Activated T-cell treated with anti-CD3 and anti-CD28 coated beads, Interleukin-2, amount 50 U/mL, for 48 hours (primary cell): ENCODE measurements at regions not wholly inside any gene's neighbourhood (a gene's known extent, or its start where the extent isn't known, plus 50 kb on each side); places are given as distances from the start of the nearest gene placed in this dataset.
"Not testable (repeated sequence)": the region's sequence is repeated elsewhere in the genome, so short reads cannot be mapped to it uniquely, and the experiment has no call there.

ENCODE experiments used
- DNase-seq, 2 experiments: peaks; one replicate each; pipeline ENCODE4 v3.0.0-alpha.2; 2020

- not testable (repeated sequence) for DNase-seq
These were observed 66.2 kb downstream of the SYT15 start for GRCh38 chr10:46645110-46645509.

- DNase-seq, result not testable (repeated sequence)
These were observed 67.2 kb downstream of the SYT15 start for GRCh38 chr10:46646132-46646531.

- DNase-seq, result not testable (repeated sequence)
These were observed 72.0 kb downstream of the SYT15 start for GRCh38 chr10:46650967-46651366.

GRCh38 chr10:46657437-46657836 lies 78.5 kb downstream of the SYT15 start:
- DNase-seq, result not testable (repeated sequence)

- DNase-seq, result not testable (repeated sequence)
These were observed 81.3 kb downstream of the SYT15 start for GRCh38 chr10:46660027-46660834.

- DNase-seq, result not testable (repeated sequence)
These were observed 81.9 kb downstream of the SYT15 start for GRCh38 chr10:46660835-46661164.

GRCh38 chr10:46665536-46665935 lies 86.6 kb downstream of the SYT15 start:
- DNase-seq, result not testable (repeated sequence)

- DNase-seq, result not testable (repeated sequence)
These were observed 89.5 kb downstream of the SYT15 start for GRCh38 chr10:46668357-46668997.

GRCh38 chr10:46677836-46678435 lies 99.0 kb downstream of the SYT15 start:
- not testable (repeated sequence) for DNase-seq

GRCh38 chr10:46691397-46691796 lies 112.5 kb downstream of the SYT15 start:
- DNase-seq, result not testable (repeated sequence)

GRCh38 chr10:46693218-46693617 lies 114.3 kb downstream of the SYT15 start:
- not testable (repeated sequence) for DNase-seq

- not testable (repeated sequence) for DNase-seq
These were observed 138.3 kb downstream of the SYT15 start for GRCh38 chr10:46717264-46717663.

GRCh38 chr10:46718014-46718413 lies 139.1 kb downstream of the SYT15 start:
- DNase-seq, result not testable (repeated sequence)

- not testable (repeated sequence) for DNase-seq
These were observed 141.5 kb downstream of the SYT15 start for GRCh38 chr10:46720386-46720785.

GRCh38 chr10:46720811-46721518 lies 142.0 kb downstream of the SYT15 start:
- not testable (repeated sequence) for DNase-seq

- DNase-seq, result not testable (repeated sequence)
These were observed 145.3 kb downstream of the SYT15 start for GRCh38 chr10:46724258-46724657.

GRCh38 chr10:46728359-46728758 lies 149.4 kb downstream of the SYT15 start:
- DNase-seq, result not testable (repeated sequence)

GRCh38 chr10:46730729-46731128 lies 151.8 kb downstream of the SYT15 start:
- not testable (repeated sequence) for DNase-seq

GRCh38 chr10:46733635-46734261 lies 154.8 kb downstream of the SYT15 start:
- not testable (repeated sequence) for DNase-seq

GRCh38 chr10:46734262-46734642 lies 155.3 kb downstream of the SYT15 start:
- DNase-seq, result not testable (repeated sequence)

- DNase-seq, result not testable (repeated sequence)
These were observed 161.0 kb downstream of the SYT15 start for GRCh38 chr10:46739919-46740318.

- not testable (repeated sequence) for DNase-seq
These were observed 161.4 kb downstream of the SYT15 start for GRCh38 chr10:46740368-46740767.

- DNase-seq, result not testable (repeated sequence)
These were observed 162.2 kb upstream of the PTPN20 start for GRCh38 chr10:46749003-46749402.
